ENCODE measurements at regions not wholly inside any gene's neighbourhood (a gene's known extent, or its start where the extent isn't known, plus 50 kb on each side); places are given as distances from the start of the nearest gene placed in this dataset.

DNA sequence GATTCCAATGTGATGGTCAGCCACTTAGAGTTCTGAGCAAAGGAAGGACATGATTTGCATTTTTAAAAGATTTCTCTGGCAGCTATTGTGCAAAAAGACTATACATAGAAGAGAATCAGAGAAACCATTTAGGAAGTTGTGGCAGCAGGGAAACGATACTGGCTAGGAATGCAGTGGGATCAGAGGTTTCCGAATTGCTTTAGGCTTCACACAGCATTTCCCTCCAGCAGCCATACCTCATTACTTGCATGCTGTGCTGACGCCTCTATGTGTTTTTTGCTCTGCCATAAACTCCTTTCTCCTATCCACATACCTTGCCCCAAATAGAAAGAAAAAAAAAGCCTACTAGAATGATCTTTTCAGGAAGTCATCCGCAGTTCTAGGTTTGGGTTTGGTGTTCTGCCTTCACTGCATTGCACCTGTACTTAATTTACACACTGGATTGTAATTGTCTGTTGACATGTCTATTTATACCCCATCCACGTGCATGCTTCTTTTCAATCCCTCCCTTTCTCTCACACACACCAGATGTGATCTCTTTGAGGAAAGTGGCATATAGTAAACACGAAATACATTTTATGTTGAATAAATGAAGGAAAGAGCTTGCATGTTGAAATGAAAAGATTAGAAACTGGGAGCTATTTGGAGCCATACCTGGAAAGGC, 860.3 kb upstream of the SEMA6D start:
- no peak for DNase-seq (ENCODE audit: low spot score)

DNA sequence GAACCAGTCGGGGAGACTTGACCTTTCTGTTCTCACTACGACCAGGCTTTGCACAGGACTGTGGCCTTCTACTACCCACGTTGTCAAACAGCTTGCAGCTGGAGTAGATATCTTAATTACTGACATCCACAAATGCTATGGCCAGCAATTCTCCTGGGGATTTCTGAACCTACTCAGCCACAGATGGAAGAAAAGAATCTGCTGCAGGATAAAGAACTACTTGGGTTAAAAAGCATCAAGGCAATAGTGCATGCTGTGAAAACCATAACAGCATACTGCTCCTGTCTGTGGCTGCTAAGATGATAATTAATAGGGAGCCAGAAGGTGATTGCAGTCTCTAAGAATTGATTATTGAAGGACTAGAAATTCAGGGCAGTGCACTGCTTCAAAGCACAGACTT, 859.2 kb upstream of the SEMA6D start:
- DNase-seq (ENCODE audit: low spot score): no peak

DNA sequence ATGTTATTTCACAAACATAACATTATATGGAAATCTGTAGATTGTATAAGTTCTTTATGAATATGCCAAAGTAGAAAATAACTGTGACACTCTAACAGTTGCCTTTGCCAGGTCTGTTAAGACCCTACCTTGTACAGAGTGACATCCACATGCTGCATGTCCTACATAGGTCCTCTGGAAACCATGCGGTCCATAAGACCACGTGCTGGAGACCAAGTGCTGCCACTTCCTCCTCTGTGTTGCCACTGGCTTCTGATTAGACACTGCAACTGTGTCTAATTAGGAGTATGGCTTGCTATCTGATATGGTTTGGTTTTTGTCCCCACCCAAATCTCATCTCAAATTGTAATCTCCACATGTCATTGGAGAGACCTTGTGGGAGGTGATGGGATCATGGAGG, 855.5 kb upstream of the SEMA6D start:
- DNase-seq (ENCODE audit: low spot score): no peak

DNA sequence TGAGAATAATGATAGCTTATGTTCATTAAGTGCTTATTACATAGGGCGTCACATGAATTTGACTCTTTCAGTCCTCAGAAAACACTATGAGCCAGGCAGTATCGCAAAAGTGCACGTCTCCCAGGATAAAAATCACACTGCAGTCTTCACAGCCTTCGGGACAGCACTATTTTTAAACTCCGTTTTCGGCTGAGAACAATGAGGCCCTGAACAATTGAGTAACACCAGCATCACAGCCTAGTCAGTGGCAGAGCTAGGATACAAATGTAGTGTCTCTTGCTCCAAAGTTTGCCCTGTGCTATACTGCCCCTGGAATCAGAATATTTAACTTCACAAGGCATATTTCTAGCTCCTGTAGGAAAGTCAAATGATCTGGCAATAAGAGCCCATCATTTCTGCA, 852.1 kb upstream of the SEMA6D start:
- DNase-seq (ENCODE audit: low spot score): no peak

DNA sequence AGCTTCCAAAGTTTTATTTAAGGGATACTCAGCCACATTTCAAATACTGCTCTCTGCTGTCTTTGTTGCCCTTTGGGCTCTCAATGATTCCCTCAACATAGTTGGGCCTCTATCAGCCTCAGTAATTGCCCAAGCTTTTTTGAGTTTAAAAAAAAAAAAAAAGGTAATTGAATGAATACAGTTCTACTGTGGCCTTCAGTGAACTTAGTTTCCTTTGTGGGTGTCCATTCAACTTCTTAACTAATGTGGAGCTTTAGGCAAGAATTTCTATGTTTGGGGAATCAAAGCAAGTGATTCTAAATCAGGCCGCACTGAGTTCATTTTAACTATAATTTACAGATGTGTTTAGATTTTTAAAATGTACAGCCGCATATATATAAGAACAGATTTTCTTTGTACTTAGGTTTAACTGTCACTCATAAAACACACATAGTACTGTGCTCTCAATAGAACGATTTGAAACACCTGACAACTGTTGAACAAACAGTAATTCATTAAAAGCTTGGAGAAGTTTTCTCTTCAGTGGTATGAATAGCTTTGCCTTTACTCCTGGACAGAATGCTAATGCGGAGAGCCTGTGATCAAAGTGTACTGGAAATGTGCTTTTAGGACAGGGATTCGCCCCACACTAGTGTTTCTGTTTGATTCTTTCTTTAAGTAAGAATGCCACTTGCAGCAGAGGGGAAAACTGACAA, 844.9 kb upstream of the SEMA6D start:
- DNase-seq (ENCODE audit: low spot score): no peak

DNA sequence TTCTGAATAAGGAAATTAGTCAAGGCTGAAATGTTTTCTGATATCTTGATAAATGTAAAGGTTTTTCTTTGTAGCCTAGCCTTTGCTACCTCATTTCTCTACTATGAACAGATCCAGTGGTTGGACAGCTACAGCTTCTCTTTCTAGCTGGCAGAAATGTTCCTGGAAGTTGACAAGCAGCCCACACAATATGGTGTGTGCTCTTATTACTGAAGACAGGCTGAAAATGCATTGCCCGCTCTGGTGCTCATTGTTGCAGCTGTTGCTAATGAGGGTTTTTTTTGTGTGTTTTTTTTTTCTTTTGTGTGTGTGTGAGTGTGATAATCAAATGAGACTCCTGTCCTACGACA, 844.3 kb upstream of the SEMA6D start:
- no peak for DNase-seq (ENCODE audit: low spot score)

DNA sequence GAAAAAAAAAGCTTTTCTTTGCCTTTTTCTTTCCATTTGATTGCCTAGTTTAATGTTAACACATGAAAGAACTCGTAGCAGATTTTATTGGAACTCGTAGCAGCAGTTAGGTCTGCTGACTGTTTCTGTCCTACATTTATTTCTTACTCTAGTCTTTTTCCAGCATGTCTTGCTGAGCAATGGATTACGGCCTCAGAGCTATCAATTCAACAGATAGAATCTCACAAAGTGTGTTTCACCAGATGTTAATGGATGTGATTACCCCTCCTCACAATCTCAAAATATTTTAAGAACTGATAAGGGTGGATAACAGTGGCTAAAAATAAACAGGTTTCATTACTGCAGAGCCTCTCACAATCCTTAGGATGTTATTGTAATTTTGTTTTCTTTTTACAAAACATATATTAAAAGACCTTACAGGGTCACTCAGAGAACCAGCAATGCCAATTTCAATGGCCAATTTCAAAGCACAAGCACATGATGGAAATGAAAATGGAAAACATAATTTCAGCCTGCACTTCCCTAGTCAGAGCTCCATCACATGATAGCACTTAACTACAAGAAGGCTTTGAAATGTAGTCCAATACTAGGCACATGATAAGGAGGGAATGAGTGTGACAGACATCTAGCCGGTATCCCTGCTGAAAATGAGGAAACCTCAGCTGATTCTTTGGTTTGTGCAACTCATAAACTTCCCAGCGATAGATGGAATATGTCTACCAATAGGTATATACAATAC, 838.1 kb upstream of the SEMA6D start:
- DNase-seq (ENCODE audit: low spot score): no peak

DNA sequence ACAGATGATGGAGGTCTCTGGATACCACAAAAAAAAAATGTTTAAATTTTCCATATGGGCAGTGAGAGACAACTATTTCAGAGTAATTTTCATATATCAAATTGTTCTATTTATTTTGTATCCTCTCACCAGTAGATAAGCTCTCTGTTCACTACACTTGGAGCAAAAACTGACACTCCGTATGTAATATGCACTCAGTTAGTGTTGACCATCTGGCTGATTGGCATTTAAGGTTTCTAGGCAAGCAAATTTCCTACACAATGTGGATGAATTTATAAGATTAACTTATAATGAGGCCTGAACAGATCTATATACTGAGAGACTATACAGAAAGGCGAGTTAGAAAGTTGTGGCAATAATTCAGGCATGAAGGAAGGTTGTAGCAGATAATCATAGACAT, 836.5 kb upstream of the SEMA6D start:
- no peak for DNase-seq (ENCODE audit: low spot score)

DNA sequence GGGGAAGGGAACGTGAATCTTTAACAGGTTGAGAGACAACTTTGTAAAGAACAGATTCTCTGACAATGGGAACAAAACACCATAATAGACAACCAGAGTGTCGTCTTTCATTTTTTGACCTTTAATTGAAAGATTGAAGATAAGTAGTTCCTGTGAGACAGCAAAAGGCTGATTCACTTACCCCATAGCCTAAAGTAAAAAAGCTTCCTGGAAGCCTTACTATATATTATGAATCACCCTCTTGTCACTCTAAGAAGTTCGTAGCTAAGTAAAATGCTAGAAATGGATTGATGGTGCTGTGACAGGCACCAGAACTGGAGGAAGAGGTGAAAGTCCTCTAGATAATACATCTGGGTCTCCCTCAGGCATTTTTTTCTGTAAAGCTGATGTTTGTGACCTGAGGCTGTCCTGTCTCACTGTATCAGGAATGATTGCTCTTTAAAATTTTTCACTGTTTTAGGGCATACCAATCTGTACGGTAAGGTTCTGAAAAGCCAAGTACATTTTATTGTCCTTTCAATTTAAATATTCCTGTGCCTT, 824.6 kb upstream of the SEMA6D start:
- no peak for DNase-seq (ENCODE audit: low spot score)

DNA sequence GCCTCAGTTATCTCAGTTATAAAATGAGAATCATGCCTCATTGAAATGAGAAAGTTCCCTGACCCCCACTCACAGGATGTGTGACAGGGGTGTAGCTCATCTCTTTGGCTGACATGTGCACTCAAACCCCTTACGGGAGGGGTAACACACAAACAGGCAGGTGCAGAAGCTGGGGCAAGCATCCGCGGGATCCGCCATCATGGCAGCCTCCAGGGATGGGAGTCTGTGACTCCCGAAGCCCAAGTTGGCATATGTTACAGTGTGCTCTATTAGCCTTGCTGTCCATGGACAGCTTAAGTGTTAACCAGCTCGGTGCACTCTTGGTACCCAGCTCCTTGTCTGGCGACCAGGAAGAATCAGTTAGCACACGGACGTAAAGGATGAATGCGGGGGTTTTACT, 822.7 kb upstream of the SEMA6D start:
- DNase-seq (ENCODE audit: low spot score): no peak

DNA sequence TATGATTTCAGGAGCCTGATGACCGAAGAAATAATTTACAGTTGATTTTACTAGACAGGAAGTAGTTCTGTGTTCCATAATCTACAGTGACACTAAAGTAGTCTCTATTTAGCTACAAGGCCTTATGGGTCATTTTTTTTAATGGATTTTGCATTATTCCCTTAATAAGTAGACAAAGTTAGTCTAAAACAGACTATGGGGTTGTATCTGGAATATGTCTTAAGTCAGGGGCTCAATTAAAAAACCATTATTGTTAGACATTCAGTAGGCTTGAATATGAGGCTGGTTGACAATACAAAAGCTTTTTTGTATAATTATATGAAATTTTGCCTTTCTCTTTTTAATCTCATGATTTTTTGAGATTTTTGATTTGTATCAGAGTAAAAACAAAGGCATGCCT, 820.0 kb upstream of the SEMA6D start:
- no peak for DNase-seq (ENCODE audit: low spot score)

DNA sequence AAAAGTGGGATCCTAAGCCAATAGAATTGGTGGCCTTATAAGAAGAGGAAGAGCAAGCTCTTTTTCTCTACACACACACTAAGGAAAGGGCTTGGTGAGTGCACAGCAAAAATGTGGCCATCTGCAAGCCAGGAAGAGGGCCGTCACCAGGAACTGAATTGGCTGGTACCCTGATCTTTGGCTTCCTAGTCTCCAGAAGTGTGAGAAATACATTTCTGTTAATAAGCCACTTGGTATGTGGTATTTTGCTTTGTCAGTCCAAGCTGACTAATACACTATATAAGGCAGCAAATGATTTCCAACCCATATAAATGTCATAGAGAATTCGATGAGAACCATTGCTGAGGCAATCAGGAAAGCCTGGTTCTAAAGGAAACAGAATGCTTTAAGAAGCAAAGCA, 816.3 kb upstream of the SEMA6D start:
- DNase-seq (ENCODE audit: low spot score): no peak

DNA sequence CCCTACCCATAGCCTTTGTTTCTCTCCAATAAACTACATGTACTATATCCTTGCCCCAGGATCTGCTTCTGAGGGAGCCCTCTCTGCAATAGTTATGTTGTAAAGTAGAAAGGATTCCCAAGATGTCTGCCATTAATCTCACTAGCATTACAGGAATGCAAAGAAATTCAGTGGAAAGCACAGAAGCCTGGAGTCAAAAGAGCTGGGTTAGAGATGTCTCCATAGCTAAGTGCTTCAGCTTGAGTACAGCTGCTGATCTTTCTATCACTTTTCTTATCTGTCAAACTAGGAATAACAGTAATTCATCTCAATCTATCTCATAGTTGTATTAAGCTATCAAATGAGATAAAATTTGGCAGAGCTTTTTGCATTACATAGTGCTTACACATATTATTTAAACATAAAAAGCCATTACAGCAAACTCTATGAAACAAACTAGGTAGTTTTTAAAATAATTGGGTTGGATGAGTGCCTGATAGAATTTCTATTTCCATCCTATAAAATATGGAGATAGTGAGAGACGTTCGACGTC, 799.5 kb upstream of the SEMA6D start:
- DNase-seq (ENCODE audit: low spot score): no peak

DNA sequence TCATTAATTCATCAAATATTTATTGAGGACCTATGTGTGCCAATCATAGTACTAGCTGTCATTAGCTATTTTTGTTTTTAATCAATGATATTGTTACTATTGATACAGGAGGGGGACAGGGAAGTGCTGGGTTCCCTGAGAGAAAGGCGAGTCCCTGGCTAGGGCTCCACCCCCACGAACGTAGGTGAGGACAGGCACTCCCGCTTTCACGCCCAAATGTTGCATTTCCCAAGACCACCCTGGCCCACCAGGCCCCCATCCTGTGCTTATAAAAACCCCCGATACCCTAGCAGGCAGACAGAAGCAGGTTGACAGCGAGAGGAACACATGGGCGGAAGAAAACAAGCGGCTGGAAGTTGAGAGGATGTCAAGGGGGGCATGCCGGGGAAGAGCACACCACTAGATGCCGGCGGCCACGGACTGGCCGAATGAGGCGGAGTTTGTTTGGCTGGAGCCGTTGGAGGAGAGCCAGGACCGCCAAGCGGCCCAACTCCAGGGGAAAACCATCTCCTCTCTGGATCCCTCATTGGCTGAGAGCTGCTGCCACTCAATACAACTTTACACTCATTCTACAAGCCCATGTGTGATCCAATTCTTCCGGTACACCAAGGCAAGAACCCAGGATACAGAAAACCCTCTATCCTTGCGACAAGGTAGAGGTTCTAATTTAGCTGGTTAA, 798.7 kb upstream of the SEMA6D start:
- no peak for DNase-seq (ENCODE audit: low spot score)

DNA sequence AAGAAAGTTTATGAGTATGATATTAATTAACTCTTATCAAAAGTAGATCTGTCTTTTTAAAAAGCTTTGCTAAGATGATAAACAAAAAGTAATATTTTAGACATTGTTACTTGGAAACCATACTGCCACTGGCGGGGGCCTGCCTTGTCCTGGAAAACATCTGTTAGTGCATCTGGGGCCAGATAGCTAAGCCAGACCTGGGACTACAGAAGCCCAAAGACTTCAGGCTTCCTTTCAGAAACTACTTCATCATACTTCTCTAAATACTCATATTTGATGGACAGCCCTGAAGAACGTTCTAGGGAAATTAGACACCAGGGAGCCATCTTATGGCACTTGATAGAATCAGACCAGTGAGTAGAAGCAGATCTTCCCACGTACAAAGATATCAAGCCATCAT, 795.4 kb upstream of the SEMA6D start:
- DNase-seq (ENCODE audit: low spot score): no peak

DNA sequence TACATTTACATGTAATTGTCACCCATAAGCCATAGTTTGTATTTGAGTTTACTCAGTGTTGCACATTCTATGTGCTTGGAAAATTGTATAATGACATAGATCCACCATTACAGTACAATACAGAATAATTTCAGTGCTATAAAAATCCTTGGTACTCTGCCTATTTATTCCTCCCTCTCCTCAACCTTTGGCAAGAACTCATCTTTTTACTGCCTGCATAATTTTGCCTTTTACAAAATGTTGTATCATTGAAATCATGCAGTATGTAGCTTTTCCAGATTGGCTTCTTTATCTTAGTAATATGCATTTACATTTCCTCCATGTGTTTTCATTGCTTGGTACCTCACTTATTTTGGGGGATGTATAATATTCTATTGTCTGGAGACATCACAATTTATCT, 786.9 kb upstream of the SEMA6D start:
- DNase-seq (ENCODE audit: low spot score): no peak

DNA sequence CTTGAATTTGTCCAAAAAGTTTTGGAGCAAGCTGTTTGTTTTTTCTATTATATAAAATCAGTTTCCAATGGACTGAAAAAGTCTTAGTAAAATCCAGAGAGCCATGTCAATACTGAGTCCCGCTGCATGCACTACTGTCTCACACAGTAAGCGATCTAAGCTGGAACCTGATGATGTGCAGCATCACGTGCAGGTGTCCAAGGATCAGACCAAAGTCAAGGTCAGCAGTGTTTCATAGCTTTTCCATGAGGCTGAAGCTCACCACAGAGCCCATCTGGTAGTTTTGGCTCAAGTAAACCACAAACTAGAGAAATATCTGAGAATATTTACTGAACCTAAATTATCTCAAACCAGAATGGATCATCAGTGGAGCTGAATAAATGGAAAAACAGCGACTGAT, 784.0 kb upstream of the SEMA6D start:
- DNase-seq (ENCODE audit: low spot score): no peak

DNA sequence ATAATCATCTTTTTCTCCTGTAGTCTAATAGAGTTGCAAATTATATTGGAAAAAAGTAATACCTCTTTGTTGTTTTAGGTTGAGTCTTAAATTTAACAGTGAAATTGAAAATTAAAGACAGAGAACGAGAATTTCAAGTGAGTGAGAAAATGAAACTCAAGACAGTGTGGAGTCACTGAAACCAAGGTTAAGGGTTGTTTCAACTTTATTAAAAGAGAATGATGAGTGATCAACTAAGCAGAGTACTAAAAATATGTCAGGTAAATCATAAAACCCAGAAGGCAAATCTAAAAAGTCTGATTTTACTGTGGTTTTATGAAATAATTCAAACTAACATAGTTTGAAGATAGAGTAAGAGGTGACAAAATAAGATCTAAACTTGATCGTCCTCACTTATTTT, 782.5 kb upstream of the SEMA6D start:
- DNase-seq (ENCODE audit: low spot score): no peak

DNA sequence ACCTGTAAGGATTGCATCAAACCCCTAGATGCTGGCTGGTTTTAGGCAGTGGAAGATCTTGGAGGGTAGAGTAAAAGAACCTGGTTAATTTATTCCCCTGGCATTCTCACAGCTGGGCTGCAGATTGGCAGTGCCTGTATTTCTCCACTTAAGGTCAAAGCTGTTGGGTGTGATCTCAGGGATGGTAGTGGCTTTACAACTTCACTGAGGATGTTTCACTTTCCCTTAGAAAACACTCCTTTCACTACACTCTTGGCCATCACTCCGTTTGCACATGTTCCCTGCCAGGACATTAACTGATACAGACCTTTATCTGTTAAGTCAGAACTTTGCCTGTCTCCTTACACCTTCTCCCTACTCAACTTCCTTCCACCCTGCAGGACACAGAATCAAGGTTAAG, 779.1 kb upstream of the SEMA6D start:
- no peak for DNase-seq (ENCODE audit: low spot score)

DNA sequence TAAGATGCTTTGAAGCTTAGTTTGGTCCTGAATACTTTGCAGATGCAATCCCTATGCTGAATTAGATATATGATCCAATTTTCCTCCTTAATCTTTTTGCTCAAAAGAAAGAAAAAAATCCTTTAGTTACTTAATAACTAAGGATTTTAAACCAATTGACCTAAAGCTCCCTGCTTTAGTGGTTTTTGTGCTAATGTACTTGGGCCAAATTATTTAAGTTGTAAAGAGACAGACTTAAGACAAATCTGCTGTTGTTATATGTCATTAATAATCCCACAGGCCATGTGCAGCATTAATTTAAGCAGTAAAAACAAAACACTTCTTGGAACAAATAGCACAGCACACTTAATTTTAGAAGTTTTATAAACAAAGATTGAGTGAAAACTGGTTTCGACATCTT, 776.1 kb upstream of the SEMA6D start:
- DNase-seq (ENCODE audit: low spot score): no peak

DNA sequence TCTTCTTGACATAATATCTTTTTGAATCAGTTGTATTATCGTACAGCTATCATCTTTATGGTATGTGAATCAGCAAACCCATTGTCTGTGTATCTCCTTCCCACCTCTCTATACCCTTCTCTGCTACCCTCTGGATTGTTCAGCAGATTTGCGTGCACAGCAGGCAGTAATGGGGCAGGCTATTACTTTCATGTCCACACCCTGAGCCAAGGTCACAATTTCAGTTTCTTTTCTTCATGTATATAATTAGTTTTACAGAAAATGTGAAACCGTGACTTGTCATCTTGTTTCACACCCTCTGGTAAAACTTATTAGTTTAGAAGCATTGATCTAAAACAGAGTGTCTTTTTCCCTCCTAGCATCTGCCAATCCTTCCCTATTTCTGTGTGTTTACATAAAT, 770.4 kb upstream of the SEMA6D start:
- no peak for DNase-seq (ENCODE audit: low spot score)

DNA sequence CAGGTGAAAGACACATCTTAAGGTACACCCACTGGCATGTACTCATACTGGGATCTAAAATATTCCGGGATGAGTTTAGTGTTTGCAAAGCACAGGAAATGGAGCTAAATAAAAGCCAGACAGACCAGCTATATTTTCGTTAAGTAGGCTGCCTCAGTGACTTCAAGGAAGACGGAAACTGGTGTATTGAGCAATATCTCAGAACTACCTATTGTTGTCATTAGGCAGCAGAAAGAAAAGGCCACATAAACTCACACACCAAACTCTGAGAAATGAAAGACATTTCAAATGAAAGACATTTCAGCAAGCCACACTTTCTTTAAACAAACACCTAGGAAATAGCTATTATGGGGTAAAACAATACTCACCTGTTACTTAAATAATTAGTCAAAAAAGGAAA, 761.7 kb upstream of the SEMA6D start:
- no peak for DNase-seq (ENCODE audit: low spot score)

DNA sequence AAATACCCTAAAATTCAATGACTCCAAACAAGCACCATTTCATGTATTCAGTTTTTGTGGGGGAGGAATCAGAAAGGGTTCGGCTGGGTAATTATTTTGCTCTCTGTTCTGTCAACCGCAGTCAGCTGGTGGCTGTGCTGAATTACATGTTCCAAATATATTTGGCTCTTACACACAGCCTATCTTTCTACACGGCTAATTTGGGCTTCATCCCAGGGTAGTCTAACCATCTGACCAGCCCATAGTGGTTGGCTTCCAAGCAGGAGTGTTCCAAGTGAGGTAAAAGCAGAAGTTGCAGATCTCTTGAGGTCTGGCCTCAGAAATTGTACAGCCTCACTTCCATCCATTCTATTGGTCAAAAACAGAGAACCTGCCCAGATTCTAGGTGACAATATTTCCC, 760.8 kb upstream of the SEMA6D start:
- no peak for DNase-seq (ENCODE audit: low spot score)

All from activated CD4-positive, alpha-beta T cell treated with anti-CD3 and anti-CD28 coated beads, Interleukin-2, Interleukin-4, amounts not matched to agents 100 ng/mL and 50 ng/mL, durations not matched to agents 16 hours and 8 hours (primary cell).